Activated naive CD8-positive, alpha-beta T cell treated with anti-CD3 and anti-CD28 coated beads, Interleukin-2, amount 10 ng/mL, durations not matched to agents 7 days and 5 days (primary cell): ENCODE measurements at regions not wholly inside any gene's neighbourhood (a gene's known extent, or its start where the extent isn't known, plus 50 kb on each side); places are given as distances from the start of the nearest gene placed in this dataset.
A peak's percentile ranks its signal among the peaks of the same experiment; 100 is the strongest.

Experiments used
- ATAC-seq: fragments of 150-1000 bp; cut with Tn5 transposase; one replicate; pipeline ENCODE4 v1.10.0; 2021; ENCODE audit warnings: low read depth, moderate library complexity
- POLR2A ChIA-PET: fragments of 350-600 bp; sonication (Branson Sonifier 250); formaldehyde crosslinking; loops from one replicate; lab custom pipeline; 2021; ENCODE audit warnings: antibody characterized with exemption; lab: Charles Lee
- DNase-seq: peaks from one replicate; pipeline ENCODE4 v3.0.0; 2021
- H3K27ac Mint-ChIP-seq: one replicate; pipeline ENCODE4 v1.8.0; 2022; ENCODE audit warnings: mild to moderate bottlenecking, mixed read lengths
- H3K27me3 Mint-ChIP-seq: one replicate; pipeline ENCODE4 v1.8.0; 2022; ENCODE audit warnings: mild to moderate bottlenecking, moderate library complexity, mixed read lengths
- H3K36me3 Mint-ChIP-seq: one replicate; pipeline ENCODE4 v1.8.0; 2021; ENCODE audit warnings: mild to moderate bottlenecking, mixed read lengths
- H3K4me1 Mint-ChIP-seq: one replicate; pipeline ENCODE4 v1.8.0; 2021; ENCODE audit warnings: mixed read lengths
- H3K4me3 Mint-ChIP-seq: one replicate; pipeline ENCODE4 v1.8.0; 2022; ENCODE audit warnings: mild to moderate bottlenecking, moderate library complexity, mixed read lengths
- H3K9me3 Mint-ChIP-seq: one replicate; pipeline ENCODE4 v1.8.0; 2021; ENCODE audit warnings: mixed read lengths

DNA sequence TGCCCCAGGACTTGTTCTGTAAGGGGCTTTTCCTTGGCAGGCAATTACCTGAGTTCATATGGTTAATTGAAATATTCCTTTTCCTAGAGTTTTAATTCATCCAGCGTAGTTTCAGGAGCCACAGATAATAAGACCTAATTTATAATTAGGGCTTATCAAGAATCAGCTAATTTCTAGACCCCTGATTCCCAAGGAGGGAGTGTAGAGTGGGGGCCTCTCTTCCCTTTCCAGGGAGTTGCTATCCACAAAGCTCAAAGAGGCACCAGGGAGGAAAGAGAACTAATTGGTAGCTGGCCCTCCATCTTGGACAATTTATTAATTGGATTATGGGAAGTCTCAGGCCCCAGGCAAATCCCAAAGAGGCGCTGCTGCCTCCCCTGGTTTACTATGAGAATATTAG lies 75.8 kb upstream of the ZNF618 start:
- DNase-seq (no peak), ATAC-seq (no peak)
- peaks cover 5% of the 10 kb centered on the region for H3K27me3 Mint-ChIP-seq
- POLR2A ChIA-PET = no interaction called here
- H3K36me3 Mint-ChIP-seq = no peaks in the 10 kb centered on the region
- H3K9me3 Mint-ChIP-seq = no peaks in the 10 kb centered on the region
- no peak overlapping the region for H3K27ac Mint-ChIP-seq
- no peaks in the 10 kb centered on the region for H3K4me1 Mint-ChIP-seq
- no peak overlapping the region for H3K4me3 Mint-ChIP-seq

DNA sequence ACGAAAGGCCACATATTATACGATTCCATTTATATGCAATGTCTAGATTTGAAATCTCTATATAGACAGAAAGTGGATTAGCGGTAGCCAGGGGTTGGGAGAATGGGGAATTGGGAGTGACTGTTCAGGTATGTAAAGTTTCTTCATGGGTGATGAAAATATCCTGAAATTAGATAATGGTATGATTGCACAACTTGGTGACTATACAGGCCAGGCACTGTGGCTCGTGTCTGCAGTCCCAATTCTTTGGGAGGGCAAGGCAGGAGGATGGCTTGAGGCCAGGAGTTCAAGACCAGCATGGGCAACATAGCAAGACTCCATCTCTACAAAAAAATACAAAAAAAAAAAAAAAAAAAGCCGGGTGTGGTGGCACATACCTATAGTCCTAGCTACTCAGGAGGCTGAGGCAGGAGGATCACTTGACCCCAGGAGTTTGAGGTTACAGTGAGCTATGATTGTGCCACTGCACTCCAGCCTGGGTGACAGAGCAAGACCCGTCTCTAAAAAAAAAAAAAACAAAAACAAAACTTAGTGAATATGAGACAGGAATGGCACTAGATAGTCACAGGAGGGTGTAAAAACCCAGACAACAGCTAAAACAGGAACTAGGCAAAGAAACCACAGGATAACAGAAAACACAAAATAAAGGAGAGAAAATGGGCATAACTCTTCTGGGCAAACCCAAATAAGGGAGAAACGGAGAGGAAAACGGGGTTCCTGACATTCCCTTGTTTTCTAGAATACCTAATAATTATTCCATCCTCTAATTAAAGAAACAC lies 72.1 kb upstream of the ZNF618 start:
- H3K4me1 Mint-ChIP-seq = peaks cover 4% of the 10 kb centered on the region
- DNase-seq = no peak
- no peak overlapping the region for H3K27ac Mint-ChIP-seq
- POLR2A ChIA-PET = no interaction called here
- H3K27me3 Mint-ChIP-seq = peaks cover 10% of the 10 kb centered on the region
- H3K9me3 Mint-ChIP-seq = no peaks in the 10 kb centered on the region
- ATAC-seq = no peak
- H3K36me3 Mint-ChIP-seq = no peaks in the 10 kb centered on the region
- H3K4me3 Mint-ChIP-seq = no peak overlapping the region

GRCh38 chr9:113805486-113806132 lies 70.5 kb upstream of the ZNF618 start:
- Mint-ChIP-seq H3K4me1 (peaks cover 4% of the 10 kb centered on the region), H3K4me3 (no peak overlapping the region), H3K9me3 (no peaks in the 10 kb centered on the region), H3K36me3 (no peaks in the 10 kb centered on the region), H3K27me3 (peaks cover 13% of the 10 kb centered on the region), H3K27ac (no peak overlapping the region)
- POLR2A ChIA-PET = no interaction called here
- ATAC-seq = no peak
- no peak for DNase-seq

- peak; percentile 37 for DNase-seq
- POLR2A ChIA-PET = no interaction called here
- H3K9me3 Mint-ChIP-seq = no peaks in the 10 kb centered on the region
- no peak overlapping the region for H3K4me3 Mint-ChIP-seq
- H3K36me3 Mint-ChIP-seq = no peaks in the 10 kb centered on the region
- H3K27me3 Mint-ChIP-seq = peaks cover 15% of the 10 kb centered on the region
- no peak for ATAC-seq
- peaks cover 4% of the 10 kb centered on the region for H3K4me1 Mint-ChIP-seq
- no peak overlapping the region for H3K27ac Mint-ChIP-seq
Measured at GRCh38 chr9:113807173-113808061, 68.7 kb upstream of the ZNF618 start.

DNA sequence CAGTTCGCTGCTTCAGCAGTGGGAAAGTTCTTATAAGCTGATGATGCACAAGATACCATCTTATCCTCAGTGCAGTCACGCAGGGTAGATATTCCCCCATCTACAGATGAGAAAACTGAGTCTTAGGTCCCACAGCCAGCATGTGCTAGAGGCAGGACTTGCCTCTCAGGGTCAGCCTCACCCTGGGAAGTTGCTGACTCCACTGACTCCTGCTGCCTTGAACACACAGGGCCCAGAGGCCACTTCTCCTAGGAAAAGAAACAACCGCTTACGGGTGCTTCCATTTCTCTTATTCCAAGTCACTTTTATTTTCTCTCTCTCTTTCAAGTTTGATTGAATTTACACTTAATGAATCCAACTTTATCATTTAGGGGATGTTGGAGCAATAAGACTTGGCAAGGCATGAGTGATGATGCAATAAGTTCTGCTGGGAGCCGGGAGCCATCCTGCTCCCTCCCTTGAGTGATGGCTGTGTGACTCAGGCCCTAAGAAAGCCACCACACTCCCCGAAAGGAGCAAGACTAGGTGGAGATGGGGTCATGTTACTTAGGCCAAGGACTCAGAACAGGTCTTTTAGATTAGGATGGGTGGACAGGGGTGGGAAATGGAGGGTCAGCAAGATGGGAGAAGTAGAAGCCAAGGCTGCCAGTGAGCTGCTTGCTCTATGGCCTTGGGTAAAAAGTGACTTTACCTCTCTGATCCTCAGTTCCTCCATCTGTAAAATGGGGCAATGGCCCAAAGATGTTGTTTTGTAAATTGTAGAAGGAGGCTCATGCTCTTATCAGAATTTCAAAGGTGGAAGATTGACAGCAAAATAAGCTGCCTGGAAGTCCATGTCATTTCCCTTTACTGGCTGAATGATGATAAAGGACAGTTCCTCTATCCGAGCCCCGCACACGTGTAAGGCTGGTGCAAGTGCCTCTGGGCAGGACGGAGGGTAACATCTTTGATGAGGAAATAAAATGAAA lies 67.4 kb upstream of the ZNF618 start:
- Mint-ChIP-seq H3K27ac (no peak overlapping the region), H3K4me3 (no peak overlapping the region), H3K9me3 (no peaks in the 10 kb centered on the region), H3K27me3 (peaks cover 22% of the 10 kb centered on the region), H3K36me3 (no peaks in the 10 kb centered on the region), H3K4me1 (peaks cover 4% of the 10 kb centered on the region)
- POLR2A ChIA-PET = no interaction called here
- DNase-seq (no peak), ATAC-seq (no peak)

GRCh38 chr9:113817171-113817570 lies 58.9 kb upstream of the ZNF618 start:
- H3K4me1 Mint-ChIP-seq = no peaks in the 10 kb centered on the region
- no peaks in the 10 kb centered on the region for H3K9me3 Mint-ChIP-seq
- H3K36me3 Mint-ChIP-seq = no peaks in the 10 kb centered on the region
- no peak overlapping the region for H3K4me3 Mint-ChIP-seq
- DNase-seq (no peak), ATAC-seq (no peak)
- POLR2A ChIA-PET = no interaction called here
- H3K27me3 Mint-ChIP-seq = peaks cover 52% of the 10 kb centered on the region
- no peak overlapping the region for H3K27ac Mint-ChIP-seq

GRCh38 chr9:113818391-113818790 lies 57.7 kb upstream of the ZNF618 start:
- Mint-ChIP-seq H3K36me3 (no peaks in the 10 kb centered on the region), H3K4me3 (no peak overlapping the region), H3K27ac (no peak overlapping the region), H3K9me3 (no peaks in the 10 kb centered on the region), H3K4me1 (no peaks in the 10 kb centered on the region), H3K27me3 (peaks cover 48% of the 10 kb centered on the region)
- DNase-seq = no peak
- ATAC-seq = no peak
- POLR2A ChIA-PET = no interaction called here

DNA sequence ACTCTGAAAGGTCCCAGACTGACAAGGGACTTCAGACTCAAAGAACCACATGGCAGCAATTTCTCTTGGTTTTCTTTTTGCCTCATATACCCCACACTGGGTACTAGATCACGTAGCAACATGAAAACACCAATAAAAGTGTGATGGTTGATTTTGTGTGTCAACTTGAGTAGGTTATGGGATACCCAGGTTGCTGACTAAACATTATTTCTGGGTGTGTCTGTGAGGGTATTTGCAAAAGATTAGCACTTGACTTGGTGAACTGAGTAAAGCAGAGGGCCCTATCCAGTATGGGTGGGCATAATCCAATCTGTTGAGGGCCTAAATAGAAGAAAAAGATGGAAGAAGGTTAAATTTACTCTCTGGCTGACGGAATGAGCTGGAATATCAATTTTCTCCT lies 53.8 kb upstream of the ZNF618 start:
- ATAC-seq = no peak
- Mint-ChIP-seq H3K36me3 (no peaks in the 10 kb centered on the region), H3K27ac (no peak overlapping the region), H3K27me3 (peaks cover 33% of the 10 kb centered on the region), H3K9me3 (peaks cover 1% of the 10 kb centered on the region), H3K4me3 (no peak overlapping the region), H3K4me1 (no peaks in the 10 kb centered on the region)
- DNase-seq = no peak
- POLR2A ChIA-PET = no interaction called here

GRCh38 chr9:113823421-113823820 lies 52.7 kb upstream of the ZNF618 start:
- no peak for ATAC-seq
- POLR2A ChIA-PET = no interaction called here
- Mint-ChIP-seq H3K4me1 (peaks cover 5% of the 10 kb centered on the region), H3K27ac (no peak overlapping the region), H3K9me3 (peaks cover 4% of the 10 kb centered on the region), H3K4me3 (no peak overlapping the region), H3K27me3 (peaks cover 26% of the 10 kb centered on the region), H3K36me3 (no peaks in the 10 kb centered on the region)
- no peak for DNase-seq
